Islet precursor cell (in vitro differentiated cells): ENCODE measurements at regions not wholly inside any gene's neighbourhood (a gene's known extent, or its start where the extent isn't known, plus 50 kb on each side); places are given as distances from the start of the nearest gene placed in this dataset.
A peak's percentile ranks its signal among the peaks of the same experiment; 100 is the strongest.

Experiments used
- DNase-seq: peaks from one replicate; pipeline ENCODE4 v3.0.0-alpha.2; 2018

DNA sequence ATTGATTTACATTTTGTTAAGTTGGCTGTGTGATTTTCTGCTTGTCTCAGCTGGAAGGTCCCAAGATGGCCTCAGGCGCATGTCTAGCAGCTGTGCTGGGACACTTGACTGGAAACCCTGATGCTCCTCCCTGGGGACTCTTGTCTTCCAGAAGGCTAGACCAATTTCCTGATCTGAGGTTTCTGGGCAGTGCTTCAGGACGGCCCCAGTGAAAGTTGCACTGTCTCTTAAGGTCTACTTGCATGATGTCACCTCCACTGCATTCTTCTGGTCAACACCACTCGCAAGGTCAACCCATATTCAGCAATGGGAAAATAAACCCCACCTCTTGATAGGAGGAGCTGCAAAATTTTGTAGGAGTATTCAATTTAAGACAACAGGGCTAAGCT is 116.0 kb downstream of the SALL1 start:
- peak; percentile 73 for DNase-seq

DNA sequence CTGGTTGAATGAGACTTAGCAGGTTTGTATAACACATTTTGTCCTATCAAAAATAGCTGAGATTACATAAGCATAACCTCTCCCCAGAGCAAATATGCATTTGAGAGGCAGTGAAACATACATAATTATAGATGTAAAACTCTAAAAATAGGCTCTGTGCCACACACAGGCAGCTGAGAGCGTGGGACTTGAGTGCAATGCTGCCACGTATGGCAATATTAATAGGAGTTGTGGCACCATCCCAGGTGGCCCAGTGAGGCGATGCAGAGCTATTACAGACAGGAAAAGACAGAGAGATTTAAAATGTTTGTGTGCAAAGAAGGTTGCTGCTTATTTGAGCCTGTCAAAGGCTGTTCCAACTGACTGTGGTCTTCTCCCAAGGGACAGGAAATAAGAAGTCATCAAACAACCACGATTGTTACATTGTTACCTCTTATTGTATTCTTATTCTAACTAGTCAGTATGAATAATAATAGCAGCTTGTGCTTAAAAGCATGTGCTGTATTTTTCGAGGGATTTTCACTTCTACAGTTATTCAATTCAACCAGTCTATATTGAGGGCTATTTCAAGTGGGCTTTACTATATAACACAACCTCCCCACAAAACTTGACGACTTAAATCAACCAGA is 116.5 kb downstream of the SALL1 start:
- no peak for DNase-seq

DNA sequence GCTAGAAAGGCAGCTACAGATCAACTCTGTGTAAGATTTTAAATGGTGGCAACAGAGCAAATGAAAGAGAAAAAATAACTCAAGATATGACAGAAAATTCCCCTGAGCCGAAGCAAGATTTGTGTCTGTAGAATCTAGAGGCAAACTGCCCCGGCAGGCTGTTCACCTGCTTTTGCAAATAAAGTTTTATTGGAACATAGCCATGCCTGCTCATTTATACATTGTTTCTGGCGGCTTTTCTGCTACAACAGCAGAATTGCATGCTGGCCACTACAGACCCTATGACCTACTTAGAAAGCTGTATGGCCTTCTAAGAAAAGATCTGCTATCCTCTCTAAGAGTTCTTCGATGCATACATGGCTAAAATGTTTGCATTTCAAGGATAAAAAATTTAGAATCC is 119.5 kb downstream of the SALL1 start:
- DNase-seq, result no peak

DNA sequence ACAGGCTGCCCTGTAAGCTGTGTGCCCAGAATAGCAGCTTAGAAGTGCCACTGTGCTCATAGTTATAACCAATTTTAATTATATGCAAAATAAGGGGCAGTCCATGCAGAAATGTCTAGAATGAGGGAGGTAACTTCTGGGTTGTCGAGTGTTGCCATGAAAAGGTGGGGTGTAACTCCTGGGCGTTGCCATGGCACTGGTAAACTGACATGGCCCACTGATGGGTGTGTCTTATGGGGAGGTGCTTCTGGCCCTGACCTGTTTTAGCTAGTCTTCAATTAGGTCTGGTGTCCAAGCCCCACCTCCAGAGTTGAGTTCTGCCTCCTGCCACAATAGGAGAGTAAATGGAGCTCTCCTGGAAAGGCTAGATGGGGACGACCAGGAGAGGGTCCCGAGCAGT is 120.6 kb downstream of the SALL1 start:
- DNase-seq, result no peak

DNA sequence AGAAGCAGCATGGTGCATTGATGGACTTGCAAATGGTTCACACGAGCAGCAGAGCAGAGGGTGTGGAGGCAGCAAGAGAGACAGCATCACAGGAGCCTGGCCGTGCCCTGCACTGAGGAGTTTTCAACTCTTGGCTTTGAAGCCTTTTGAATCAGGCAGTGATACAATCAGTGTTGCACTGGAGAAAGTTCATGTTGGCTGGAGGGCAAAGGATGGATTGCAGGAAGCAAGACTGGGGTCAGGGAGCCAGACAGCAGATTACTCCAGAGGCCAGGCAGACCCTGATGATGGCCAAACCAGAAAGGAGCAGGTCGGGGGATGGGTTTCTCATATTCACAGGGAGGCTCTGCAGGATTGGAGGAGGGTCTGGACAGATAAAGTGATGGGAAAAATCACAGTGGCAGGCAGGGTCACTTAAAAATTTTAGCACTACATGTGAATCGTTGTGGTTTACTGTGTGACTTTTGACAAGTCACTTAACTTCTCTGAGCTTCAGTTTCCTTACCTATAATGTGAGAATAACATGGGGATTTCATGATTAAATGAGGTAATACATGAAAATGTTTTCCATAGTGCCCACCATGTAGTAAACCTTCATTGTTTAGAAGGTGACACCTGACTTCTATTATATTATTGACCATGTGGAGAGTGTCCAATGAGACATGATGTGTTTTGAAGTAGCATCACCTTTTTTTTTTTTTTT is 125.3 kb downstream of the SALL1 start:
- peak; percentile 68 for DNase-seq

DNA sequence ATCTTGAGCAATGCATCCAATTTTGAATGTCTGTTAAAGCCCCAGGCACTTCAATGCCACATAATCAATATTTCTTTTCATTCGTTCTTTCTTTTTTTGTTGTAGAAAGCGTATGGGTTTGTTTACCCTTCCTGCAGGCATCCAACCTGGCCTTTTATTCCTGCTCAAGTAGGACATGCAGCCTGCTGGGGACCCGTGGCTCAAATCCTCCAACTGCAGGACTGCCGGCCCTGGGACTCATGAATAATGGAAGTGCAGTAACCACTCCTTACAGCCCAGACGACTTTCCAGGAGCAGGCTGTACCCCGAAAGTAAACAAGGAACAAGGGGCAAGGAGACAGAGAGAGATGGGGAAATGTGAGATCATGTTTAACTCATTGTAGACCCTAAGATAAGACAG is 126.4 kb downstream of the SALL1 start:
- DNase-seq, result no peak

DNA sequence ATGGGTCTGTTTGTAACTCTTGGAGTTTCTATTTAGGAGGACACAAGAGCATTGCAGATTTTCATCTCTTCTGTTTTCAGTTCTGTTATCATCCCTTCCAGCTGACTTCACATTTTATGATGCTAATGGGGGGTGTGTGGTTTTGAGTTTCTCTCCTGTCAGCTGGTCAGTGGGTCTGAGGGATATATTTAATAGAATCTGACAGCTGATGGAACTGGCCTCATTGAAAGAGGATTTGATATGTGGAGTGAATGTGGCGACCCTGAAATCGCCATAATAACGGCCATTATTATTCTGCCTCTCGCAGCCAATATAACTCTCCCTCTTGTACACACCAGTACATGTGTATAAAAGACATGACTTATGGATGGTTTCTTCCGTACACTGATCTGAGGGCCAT is 128.1 kb downstream of the SALL1 start:
- no peak for DNase-seq

DNA sequence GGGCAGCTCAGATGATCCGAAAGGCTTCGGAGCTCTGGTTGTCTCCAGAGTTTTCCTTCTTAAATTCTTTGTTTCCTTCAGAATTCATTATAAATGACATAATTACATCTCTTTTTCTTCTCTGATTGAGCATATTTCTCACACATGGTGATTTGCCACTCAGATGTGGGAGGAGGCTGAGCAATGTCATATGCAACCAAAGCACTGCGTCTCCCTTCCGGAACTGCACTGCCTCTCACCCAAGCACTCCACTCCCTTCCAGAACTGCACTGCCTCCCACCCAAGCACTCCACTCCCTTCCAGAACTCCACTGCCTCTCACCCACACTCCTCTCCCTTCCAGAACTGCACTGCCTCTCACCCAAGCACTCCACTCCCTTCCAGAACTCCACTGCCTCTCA is 131.5 kb downstream of the SALL1 start:
- no peak for DNase-seq

DNA sequence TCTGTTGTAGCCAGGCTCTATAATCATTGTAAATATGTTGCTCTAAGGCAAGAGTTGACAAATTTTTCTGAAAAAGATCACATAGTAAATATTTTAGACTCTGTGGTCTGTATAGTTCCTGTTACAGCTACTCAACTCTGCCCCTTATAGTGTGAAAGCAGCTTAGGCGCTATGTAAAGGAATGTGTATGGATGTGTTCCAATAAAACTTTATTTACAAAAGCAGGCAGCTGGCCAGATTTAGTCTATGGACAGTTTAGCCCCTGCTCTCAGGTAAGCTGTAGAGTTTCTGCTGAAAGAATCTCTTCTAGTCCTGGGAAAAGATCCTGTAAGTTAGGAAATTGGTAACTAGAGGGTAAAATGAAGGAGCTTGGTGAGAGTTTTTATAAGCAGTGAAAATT is 133.1 kb downstream of the SALL1 start:
- no peak for DNase-seq

DNA sequence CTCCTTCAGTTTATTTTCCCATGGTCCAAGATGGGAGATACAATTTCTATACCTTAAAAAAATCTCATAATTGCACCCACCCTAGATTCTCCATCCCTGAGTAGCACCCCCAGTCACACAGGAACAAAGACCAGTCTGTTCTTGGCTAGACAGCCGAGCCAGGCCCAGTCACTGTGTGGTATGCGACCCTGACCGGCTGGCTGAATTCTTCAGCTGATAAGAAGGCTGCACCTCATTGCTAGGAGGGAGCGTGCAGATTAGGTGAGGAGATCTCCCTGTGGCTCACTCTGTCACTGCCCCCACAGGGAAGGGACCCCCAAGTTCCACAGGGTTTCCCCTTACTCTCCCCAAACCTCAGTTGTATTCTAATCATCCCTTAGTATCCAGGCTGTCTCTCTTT is 138.7 kb downstream of the SALL1 start:
- peak; percentile 91 for DNase-seq

DNA sequence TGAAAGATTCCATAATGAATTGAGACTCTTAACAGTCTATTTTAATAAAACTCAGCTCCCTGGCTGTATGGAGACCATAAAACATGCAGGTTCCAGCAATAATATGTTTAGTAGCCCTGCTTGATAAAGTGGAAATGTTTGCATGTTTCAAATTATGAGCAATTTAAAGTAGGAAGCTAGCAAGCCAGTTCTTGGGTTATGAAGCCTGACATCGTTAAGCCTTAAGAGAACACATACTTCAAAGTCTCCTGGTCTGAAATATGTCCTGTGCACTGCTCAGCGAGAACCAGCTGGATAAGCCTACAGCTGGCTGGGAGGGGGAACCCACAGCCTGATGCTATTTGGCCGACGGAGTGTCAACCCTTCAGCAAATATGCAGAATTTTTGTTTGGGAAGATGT is 140.3 kb downstream of the SALL1 start:
- no peak for DNase-seq

DNA sequence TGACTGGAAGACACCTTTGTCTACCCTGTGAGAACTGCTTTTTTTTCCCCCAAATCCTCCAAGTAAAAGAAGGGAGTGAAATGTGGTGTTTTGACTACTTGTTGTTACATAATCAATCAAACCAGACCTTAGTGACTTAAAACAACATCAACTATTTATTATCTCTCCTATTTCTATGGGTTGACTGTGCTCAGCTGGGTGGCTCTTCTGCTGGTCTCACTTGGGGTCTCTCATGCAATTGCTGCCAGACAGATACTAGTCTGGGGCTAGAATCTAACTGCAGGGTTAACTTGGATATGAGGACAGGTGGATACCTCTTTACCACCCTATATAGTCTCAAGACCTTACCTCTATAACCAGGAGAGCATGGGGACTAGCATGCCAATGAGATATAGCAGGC is 141.3 kb downstream of the SALL1 start:
- no peak for DNase-seq

DNA sequence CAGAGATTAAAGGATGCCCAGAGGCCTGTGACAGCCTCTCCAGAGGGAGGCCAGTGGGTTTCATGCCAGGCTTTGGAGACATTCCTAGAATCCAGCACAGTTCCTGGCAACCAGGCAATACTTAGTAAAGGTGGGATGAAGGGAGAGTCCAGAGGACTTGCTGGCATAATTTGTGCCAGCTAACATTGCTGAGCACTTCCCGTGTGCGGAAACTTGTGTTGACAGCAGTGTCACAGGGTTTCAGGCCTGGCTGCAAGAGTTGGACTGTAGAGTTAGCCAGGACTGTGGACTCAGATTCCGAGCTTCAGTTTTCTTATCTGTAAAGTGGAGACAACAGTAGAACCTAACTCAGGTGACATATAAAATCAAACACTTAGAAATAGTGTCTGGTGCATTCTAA is 141.7 kb downstream of the SALL1 start:
- DNase-seq, result no peak

DNA sequence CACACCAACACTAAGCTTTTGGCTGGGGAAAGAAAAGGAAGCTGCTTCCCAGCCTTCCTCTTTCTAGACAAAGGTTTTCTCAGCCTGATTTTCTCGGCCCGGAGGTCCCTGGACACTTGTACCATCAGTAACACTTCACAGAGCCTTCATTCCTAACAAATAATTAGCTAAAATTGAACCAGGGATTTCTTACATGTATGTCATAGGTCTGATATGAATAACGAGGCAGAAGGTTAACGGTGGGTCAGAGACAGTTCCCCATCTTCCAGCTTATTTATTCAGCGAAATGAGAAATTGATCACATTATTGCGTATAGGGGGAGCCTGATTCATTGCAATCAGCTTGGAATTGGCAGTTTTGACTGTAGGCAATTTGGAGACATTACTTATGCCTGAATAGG is 142.5 kb downstream of the SALL1 start:
- DNase-seq, result no peak

DNA sequence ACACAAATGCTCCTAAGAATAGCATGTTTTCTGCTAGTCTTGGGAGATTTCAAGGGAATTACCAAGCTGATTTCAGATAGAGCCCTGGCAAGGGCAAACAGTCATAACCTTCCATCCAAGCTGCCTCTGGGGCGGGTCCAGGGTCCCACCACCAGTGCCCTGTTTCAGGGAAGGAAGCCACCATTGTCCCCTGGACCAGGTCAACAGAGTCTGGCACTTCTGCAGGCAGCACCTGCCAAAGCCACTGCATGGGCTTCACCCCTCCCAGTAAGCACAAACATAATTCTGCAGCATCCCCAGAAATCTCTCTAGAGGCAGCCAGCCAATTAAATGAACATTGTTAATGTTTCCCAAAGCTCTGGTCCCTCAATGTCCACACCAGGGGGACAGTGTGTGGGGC is 143.0 kb downstream of the SALL1 start:
- DNase-seq, result no peak

DNA sequence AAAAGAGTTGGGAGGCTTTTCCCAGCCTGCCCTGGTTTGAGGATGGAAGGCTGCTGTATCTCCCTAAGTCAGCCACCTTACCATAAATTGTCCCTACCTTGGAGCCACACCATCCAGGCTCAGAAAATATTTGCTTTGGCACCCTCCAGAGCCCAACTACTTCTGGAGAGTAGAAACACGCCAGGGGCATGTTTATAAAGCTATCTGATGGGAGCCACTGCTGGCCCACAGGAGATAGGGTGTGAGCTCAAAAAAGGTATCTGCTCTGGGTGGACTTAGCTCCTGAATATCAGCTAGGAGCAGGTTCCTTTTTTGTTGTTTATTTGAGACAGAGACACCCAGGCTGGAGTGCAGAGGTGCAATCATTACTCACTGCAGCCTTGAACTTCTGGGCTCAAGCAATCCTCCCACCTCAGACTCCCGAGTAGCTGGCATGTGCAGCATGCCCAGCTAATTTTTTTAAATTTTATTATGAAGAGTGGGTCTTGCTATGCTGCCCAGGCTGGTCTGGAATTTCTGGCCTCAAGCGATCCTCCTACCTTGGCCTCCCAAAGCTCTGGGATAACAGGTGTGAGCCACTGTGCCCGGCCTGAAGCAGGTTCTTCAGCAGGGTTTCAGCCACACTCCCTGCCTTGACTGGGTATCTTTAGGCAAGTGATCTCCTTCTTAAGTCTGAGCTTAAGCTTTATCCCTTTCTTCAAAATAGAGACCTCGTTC is 147.1 kb downstream of the SALL1 start:
- no peak for DNase-seq

DNA sequence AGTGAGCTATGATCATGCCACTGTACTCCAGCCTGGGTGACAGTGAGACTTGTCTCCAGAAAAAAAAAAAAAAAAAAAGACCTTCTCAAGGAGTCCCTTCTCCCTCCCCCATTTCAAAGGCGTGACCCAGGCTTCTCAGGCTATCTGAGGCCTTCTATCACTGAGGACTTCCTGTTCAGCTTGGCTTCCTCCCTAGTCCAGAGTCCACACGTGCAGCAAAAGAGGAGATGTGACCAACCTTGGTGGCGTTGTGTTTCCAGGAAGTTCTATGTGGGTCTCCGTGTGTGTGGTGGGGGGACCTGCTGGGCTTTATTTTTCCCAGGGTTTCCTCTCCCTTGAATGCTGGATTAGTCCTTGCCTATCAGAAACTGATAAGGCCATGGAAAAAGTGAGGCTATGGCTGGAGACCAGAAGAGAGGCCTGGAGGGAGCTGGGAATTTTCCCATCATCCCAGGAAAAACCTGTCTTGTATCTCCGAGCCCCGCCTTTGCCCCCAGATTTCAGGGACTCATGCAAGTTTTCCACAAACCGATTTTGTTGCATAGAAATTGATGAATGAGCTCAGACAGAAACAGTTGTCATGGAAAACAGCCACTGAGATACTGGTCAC is 148.1 kb downstream of the SALL1 start:
- no peak for DNase-seq

DNA sequence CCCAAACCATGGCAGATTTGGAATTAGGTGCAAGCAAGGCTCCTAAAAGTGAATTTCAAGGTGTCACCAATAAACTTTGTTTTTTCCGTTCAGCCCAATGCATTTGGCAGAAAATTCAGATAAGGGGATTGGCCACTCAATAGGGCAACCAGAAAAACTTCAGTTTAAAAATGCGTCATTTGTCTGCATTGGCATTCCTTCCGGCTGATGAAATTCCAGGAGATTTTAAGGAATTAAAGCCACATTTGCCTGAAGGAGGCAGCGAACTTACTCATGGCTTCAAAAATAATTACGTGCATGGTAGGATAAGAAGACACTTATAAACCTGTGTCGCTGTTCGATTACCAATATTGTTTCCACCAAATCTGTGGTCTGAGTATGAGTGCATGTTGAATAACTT is 151.9 kb downstream of the SALL1 start:
- no peak for DNase-seq

DNA sequence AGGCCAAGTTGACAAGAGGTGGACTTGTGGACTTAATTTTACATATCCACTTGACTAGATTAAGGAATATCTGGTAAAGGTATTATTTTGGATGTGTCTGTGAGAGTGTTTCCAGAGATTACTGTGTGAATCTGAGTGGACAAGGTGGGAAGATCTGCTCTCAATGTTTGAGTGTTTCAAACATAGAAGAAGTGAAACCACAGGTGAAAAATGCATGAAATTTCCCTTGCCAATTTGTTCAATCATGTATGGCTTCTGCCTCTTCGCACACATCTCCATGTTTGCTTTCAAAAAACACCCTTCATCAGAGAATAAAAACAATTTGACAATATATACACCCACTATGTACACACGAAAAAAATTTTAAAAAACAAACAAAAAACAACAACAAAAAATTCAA is 152.7 kb downstream of the SALL1 start:
- DNase-seq, result no peak

DNA sequence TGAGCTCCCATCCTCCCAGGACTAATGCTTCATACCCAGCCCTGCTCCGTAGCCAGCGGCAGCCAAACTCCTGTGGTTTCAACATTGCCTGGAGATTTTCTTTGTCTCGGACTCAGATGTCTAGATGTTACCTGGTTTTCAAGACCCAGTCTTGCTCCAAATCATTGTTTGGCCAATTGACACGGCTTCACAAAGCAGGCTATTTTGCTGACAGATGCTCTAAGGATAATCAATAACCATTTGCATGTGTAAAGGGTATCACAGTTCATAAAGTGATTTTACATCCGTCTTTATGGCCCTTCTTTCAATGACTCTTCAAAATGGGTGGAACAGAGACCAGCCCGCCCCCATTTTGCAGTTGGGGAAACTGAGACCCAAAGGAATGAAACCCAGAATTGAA is 153.4 kb downstream of the SALL1 start:
- DNase-seq, result no peak

DNA sequence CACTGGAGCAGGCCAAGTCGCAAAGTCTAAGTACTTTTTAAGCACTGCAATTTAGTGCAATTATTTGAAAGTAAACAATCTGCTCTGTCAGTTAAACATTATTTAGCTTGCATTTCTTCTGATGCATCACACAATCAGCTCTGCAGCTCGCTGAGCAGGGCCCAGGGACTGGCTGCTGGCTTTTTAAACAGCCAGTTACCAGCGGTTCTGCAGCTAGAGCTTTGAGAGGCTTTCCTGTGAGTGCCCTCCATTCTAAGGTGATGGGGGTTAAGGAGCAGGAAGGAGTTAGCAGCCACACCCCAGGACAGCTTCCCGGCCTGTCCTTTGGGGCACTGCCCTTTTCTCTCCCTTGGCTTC is 154.3 kb downstream of the SALL1 start:
- DNase-seq, result no peak

DNA sequence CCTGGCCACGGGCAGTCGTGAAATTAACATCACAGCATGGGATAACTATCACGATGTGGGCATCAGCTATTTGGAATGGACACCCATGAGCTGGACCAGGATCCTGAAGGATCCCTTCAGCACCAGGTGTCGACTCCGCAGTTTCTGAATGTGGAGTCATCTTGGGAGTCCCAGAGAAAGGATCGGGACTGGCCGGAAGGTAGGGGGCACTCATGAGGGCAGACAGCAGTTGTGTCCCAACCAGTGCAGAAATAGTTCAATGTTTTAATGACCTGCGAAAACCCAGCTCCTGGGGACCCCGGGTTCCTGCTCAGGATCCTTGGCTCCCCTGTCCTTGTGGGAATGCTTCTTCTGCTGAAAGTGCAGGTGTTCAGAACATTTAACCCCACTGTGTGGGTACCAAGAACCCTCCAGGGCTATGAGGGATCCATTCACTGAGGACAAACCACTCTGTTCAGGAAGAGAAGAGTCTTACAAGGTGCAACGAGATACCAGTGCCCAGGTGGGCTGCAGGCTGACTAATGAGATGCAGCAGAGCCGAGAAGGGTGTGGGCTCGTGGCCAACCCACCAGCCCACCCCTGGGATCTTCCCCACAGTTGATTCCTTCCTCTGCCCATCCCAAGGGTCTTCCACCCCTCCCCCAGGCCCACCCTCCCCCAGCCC is 154.8 kb downstream of the SALL1 start:
- no peak for DNase-seq

DNA sequence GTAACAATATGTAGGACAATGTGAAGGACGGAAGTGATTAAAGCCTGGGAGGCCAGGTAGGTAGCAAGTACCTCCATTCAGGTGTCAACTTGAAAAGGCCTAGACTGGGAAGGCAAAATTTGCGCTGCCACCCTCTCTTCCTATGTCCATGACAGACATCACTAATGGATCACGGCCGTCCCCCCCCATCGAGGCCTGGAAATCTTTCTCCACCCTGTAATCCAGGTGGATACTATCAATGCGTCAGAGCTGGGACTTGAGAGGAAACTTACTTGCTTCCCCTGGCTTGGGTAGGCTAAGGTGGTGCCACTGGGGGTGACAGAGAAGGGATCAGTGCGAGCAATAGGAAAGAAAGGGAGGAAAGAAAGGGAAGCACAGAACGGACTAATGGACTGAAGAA is 156.1 kb downstream of the SALL1 start:
- DNase-seq, result no peak
